ENCODE measurements at regions not wholly inside any gene's neighbourhood (a gene's known extent, or its start where the extent isn't known, plus 50 kb on each side); places are given as distances from the start of the nearest gene placed in this dataset.

GRCh38 chr13:71237332-71237731, 629.7 kb downstream of the DACH1 start:
- 53 to 56% methylated on average over 3 of the region's 3 CpGs for WGBS, 2 donors
- ATAC-seq (no peak), DNase-seq (no peak), FAIRE-seq (no peak)
- Histone ChIP-seq H3K9me3 (no peaks in the 10 kb centered on the region), H3K27me3 (no peaks in the 10 kb centered on the region), H3K36me3 (no peaks in the 10 kb centered on the region), H3K4me3 (no peak overlapping the region), H3K4me1 (no peaks in the 10 kb centered on the region), H3K27ac (no peak overlapping the region)
- intact Hi-C loops (cut with DNase I), result no loop called here
- no peak for TF ChIP-seq CTCF (IDR thresholded peaks at IDR 0.05)

GRCh38 chr13:71219698-71220415, 647.1 kb downstream of the DACH1 start:
- no peak for ATAC-seq
- FAIRE-seq, result no peak
- no peak for TF ChIP-seq CTCF (IDR thresholded peaks at IDR 0.05)

GRCh38 chr13:71218960-71219359, 648.0 kb downstream of the DACH1 start:
- Histone ChIP-seq H3K27me3 (no peaks in the 10 kb centered on the region), H3K36me3 (no peaks in the 10 kb centered on the region), H3K27ac (no peak overlapping the region), H3K9me3 (no peaks in the 10 kb centered on the region), H3K4me1 (no peaks in the 10 kb centered on the region), H3K4me3 (no peak overlapping the region)
- DNase-seq (no peak), ATAC-seq (peak in 2 of 4 donors; percentile 48 to 62), FAIRE-seq (no peak)
- WGBS, 2 donors, result 34 to 37% methylated on average over 3 of the region's 3 CpGs
- no peak for TF ChIP-seq CTCF (IDR thresholded peaks at IDR 0.05)
- intact Hi-C loops (cut with DNase I), result no loop called here

More at GRCh38 chr13:71219698-71220415, 647.1 kb downstream of the DACH1 start:
- Histone ChIP-seq H3K27ac (no peak overlapping the region), H3K36me3 (no peaks in the 10 kb centered on the region), H3K4me1 (no peaks in the 10 kb centered on the region), H3K27me3 (no peaks in the 10 kb centered on the region), H3K9me3 (no peaks in the 10 kb centered on the region), H3K4me3 (no peak overlapping the region)
- no peak for DNase-seq
- intact Hi-C loops (cut with DNase I), result no loop called here
- 71 to 74% methylated on average over 8 of the region's 8 CpGs for WGBS, 2 donors

GRCh38 chr13:71217827-71218226, 649.2 kb downstream of the DACH1 start:
- Histone ChIP-seq H3K36me3 (no peaks in the 10 kb centered on the region), H3K4me1 (no peaks in the 10 kb centered on the region), H3K27me3 (peaks cover 0 to 4% (median 0%) of the 10 kb centered on the region in 4 donors), H3K27ac (no peak overlapping the region), H3K4me3 (no peak overlapping the region), H3K9me3 (no peaks in the 10 kb centered on the region)
- DNase-seq (peak in 2 of 6 donors; percentile 10 to 20), FAIRE-seq (no peak), ATAC-seq (peak in 2 of 4 donors; percentile 36 to 76)
- WGBS, 2 donors, result 53 to 64% methylated on average over 3 of the region's 3 CpGs
- TF ChIP-seq CTCF (IDR thresholded peaks at IDR 0.05), result no peak
- intact Hi-C loops (cut with DNase I), result no loop called here

- no peak for ATAC-seq
- Histone ChIP-seq H3K27me3 (peaks cover 0 to 4% (median 0%) of the 10 kb centered on the region in 4 donors), H3K27ac (no peak overlapping the region), H3K36me3 (no peaks in the 10 kb centered on the region), H3K9me3 (no peaks in the 10 kb centered on the region), H3K4me1 (no peaks in the 10 kb centered on the region), H3K4me3 (no peak overlapping the region)
- no peak for FAIRE-seq
- intact Hi-C loops (cut with DNase I), result no loop called here
- no peak for TF ChIP-seq CTCF (IDR thresholded peaks at IDR 0.05)
- no peak for DNase-seq
- 67 to 79% methylated on average over 4 of the region's 4 CpGs for WGBS, 2 donors
Observed at GRCh38 chr13:71214821-71215220, 652.2 kb downstream of the DACH1 start.
